Activated effector memory CD4-positive, alpha-beta T cell treated with Interleukin-2 at 50 U/mL for 16 hours (primary cell): ENCODE measurements at regions not wholly inside any gene's neighbourhood (a gene's known extent, or its start where the extent isn't known, plus 50 kb on each side); places are given as distances from the start of the nearest gene placed in this dataset.

Experiments used
- DNase-seq: peaks from one replicate; pipeline ENCODE4 v3.0.0-alpha.2; 2020

DNA sequence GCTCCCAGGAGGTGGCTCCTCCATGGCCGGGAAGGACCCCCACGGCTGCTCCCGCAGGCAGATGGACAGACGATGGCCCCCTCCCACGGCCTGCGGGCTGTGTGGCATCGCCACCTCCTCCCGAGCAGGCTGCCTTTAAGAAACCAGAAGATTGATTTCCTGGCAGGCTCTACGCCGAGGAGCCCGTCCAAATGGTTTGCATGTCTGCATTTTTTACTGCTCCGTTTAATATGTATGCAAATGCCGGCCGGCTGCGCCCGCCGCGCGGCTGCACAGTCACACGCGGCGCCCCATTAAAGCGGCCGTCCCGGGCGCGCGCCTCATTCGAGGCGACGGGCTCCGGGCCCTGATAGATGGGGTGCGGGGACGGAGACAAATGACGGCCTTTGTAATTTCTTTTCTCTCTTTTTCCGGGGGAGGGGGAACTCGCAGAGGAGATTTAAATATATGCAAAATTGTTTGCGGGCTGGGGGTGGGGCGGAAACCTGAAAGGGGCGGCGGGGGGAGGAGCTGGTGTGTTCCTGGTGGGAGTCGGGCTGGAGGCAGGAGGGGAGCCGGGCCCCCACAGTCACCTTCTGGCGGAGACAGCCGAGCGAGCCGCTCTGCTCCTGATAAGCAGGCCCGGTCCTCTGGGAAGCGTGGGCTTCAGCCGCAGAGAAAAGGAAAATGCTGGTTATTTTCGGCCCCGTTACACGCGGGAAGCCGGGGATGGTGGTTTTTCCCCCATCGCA lies 158.7 kb upstream of the IER5L start:
- peak; percentile 14 for DNase-seq

DNA sequence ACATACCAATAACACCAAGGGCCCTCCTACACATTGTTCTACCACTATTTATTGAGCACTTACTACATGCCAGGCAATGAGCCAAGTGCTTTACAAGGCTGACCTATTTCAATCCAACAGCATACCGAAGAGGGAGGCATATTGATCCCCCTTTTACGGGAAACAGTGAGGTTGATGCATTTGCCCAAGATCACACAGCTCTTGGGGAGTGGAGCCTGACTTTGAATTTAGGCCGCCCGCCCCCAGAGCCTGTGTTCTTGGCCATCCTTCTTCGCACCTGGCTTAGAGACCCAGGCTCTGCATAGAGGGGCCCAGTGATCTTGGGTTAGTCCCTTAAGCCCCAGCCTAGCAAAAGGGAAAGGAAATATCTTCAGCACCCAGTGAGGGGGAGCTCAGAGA lies 158.1 kb upstream of the IER5L start:
- DNase-seq: no peak

DNA sequence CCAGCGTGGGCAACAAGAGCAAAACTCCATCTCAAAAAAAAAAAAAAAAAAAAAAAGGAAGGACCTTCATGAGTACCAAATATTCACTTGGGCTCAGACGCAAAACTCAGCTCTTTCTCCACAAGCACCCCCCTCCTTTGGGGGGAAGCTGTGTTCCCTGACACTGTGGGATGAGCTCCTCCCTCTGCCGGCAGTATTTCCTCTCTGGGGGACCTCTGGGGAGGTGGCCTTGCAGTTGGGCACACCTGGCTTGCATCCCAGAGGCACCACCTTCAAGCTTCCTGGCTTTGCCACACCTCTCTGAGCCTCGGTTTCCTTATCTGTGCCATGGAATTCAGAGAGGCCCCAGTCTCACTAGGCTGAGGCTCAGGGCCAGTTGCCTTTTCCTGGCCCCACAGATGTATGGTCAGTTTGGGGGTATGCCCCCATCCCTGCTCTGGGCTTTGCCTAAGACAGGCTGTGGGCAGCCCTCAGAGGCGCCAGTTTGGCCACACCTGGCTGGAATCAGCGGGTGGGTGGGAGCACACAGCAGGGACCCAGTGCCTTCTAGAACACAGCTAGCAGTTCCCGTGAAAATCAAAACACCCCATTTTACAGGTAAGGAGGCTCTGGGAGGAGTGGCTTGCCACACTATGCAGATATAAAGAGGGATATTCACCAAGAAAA lies 157.5 kb upstream of the IER5L start:
- DNase-seq: no peak

DNA sequence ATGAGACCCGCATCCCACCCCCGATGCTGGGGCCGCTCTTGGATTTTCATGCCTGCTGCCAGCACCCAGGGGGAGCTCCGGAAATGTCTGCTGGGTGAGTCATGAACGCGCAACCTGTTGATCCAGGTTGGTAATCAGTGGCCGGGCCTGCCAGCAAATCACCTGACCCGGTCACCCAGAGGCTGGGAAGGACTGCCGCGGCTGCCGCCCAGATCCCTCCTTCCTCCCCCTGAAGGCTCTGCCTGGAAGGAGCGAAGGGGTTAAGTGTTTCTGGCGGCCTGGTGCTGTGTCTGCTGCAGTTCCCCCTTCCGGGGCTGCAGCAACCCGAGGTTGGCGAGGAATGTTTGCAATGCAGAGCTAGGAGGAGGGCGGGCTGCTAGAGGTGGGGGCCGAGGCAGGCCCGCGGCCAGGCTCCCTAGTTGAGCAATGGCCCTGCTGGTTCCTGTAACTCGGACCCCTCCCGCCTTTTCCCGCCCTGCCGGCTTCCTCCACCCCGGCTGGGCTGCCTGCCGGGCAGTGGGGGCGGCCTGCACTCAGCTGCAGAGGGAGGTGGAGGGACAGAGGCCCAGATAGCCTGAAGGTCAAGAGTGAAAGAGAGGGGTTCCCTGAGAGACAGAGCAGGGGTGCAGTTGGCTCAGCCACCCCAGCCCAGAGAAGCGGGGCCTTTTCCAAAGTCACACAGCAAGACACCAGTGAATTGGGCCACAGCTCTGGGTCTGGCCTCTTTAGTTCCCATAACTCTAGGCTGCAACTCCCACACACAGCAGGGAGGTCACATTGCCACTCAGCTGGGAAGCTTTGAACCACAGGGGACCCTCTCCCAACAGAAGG lies 156.3 kb upstream of the IER5L start:
- no peak for DNase-seq

DNA sequence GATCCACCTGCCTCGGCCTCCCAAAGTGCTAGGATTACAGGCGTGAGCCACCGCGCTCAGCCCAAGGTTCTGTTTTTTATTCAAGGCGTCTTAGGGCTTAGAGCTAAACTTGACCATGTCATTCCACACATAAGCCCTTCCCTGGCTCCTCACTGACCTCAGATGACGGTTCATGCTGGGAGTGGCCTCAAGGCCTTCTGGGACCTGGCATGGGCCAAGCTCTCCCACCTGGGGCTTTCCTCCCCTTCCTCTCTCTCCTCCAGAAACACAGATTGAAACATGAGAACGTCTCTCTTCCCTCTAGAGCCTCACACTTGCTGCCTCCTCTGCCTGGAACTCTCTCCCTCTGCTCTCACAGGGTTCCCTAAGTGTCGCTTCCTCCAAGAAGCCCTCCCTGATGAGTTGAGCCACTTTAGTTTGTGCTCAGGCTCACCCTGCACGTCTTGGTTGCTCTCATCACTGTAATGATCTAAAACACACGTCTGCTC lies 155.6 kb upstream of the IER5L start:
- DNase-seq: no peak

DNA sequence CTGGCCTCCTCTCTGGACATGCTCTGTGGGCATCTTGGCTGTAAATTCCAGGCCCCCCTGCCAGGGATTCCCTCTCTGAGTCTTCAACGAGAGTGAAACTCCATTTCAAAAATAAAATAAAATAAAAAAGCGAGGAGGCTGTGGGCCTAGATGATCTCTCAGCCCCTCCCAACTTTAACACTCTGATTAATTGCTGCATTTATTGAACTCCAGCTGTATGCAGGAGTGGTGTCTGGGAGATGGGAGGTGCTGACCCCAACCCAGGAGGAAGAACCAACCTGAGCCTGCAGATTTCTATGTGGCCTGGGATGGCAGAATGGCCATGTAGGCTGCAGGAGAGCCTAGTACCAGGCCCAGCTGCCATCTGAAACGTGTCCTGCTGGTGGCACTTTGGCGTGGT lies 154.5 kb upstream of the IER5L start:
- no peak for DNase-seq

DNA sequence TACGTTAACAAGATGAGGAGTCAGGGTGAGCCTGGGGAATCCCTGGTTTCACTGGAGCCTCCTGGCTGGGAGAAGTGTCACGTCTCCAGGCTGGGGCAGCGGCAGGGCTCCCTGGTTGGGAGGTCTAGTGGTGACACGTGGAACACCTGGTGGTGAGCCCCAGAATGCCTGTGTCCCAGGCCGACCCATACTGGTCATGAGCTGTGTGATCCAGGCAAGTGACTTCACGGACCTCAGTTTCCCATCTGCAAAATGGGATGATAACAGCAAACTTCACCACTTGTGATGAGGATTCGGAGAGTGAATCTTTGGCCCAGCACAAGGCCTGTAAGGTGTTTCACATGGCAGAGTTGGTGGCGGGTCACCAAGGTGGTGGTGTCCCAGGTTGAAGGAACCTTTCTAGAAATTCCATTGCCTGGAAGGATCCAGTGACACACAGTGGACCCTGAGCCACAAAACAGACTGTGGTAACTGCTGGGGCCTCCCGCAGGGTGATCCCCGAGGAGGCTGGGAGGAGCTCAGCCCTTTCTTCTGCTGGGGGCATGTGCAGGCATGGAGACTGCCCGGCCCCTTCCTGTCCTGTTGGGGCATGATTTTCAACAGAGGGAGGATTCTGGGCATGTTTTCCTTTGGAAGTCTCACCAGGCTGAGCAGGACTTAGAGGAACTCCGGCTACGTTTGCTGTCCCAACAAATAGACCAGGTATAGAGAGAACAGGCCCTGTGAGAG lies 153.9 kb upstream of the IER5L start:
- DNase-seq: no peak

DNA sequence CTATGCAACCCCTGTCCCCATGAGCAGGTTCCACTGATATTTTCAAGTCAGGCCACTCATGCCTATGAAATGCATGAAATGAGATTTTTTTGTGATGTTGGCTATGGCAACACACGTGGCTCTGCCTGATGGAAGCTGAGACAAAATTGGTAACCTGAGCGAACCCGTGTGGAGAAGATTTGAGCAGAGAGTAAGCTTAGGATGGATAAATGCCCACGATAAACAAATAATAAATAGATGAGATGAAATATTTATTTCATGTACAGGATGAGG lies 153.4 kb upstream of the IER5L start:
- DNase-seq: no peak

DNA sequence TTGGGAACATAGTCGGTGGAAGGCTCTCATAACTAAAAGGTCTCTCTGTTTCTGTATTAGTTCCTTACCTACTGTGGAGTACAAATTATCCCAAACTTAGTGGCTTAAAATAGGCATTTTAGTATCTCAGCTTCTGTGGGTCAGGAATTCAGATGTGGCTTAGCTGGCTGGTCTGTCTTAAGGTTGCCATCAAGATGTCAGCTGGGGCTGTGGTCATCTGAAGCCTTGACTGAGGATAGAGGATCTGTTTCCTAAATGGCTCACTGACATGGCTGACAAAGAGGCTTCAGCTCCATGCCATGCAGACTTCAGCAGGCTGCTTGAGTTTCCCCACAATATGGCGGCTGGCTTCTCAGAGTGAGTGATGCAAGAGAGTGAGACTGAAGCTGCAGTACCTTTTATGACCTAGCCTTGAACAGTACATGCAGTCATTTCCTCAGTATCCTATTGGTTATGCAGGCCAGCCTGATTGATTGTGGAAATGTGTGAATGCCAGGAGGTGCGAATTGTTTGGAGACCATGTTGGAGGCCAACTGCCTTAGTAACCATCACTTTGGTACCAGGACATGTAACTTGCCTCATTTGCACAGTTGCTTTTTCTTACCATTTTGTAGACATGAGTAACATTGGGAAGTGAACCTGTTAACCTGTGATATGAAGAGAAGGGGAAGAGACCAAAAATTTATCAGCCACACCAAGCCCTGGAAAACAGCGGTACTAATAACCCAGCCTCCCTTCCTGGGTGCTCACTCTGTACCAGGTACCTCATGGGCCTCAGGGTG lies 152.8 kb upstream of the IER5L start:
- DNase-seq: no peak

DNA sequence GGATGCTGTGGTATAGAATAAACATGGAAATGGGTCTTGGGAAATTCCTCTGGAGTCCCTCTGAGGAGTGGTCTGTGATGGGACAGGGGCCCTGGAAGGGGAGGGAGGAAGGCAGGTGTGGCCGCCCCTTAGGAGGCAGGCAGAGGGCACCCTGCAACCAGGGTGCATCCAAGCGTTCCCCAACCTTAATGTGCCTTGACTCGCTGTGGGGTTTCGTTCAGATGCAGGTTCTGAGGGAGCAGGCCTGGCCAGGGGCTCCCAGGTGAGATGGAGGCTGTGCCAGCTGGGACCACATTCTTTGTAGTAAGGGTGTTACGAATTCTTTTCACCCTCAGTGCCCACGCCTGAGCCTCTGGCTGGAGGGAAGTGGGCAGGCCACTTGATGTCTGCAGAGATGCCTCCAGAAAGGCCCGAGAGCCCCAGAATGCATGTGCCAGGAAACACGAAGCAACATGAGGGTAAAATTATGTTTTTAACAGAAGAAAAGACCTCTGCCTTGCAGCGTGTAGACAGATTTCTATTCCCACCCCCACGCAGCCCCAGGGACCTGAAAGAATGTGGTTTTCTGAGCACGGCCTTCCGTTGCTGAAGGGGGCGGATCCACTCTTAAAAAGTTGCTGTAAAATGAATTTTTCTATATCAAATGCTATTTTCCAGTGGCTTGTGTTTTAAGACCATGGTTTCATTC lies 150.4 kb upstream of the IER5L start:
- DNase-seq: no peak

DNA sequence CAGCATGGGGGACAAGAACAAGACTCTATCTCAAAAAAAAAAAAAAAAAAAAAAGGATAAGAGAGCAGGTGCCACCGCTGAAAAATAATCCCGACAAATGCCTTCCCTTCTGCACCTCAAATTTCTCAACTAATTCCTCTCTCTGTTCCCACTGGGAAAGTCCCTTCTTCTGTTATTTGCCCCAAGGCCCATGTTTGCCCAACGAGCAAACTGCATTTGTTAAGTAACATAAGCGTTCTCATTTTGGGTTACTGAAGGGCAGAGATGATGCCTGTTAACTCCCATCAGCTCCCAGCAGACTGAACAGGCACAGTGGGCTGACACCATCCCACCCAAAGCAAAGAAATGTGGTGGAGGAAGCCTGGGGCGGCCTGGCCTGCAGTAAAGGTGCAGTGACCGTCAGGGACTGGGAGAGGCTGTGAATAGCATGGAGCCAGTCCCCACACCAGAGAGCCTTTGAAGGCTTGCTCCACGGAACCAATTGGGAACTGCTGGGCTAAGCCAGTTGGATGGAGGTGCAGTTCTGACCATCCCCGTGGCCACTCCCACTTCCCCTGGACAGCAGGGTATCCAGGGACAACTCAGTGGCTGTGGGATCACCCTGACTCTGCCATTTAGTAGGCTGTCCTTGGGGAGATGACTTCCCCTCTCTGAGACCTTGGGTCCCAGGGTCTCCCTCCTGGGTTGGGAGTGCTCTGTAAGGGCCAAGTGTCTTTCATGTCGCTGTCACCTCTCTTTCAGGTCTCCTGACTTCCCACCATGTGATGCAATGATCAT lies 149.7 kb upstream of the IER5L start:
- no peak for DNase-seq

DNA sequence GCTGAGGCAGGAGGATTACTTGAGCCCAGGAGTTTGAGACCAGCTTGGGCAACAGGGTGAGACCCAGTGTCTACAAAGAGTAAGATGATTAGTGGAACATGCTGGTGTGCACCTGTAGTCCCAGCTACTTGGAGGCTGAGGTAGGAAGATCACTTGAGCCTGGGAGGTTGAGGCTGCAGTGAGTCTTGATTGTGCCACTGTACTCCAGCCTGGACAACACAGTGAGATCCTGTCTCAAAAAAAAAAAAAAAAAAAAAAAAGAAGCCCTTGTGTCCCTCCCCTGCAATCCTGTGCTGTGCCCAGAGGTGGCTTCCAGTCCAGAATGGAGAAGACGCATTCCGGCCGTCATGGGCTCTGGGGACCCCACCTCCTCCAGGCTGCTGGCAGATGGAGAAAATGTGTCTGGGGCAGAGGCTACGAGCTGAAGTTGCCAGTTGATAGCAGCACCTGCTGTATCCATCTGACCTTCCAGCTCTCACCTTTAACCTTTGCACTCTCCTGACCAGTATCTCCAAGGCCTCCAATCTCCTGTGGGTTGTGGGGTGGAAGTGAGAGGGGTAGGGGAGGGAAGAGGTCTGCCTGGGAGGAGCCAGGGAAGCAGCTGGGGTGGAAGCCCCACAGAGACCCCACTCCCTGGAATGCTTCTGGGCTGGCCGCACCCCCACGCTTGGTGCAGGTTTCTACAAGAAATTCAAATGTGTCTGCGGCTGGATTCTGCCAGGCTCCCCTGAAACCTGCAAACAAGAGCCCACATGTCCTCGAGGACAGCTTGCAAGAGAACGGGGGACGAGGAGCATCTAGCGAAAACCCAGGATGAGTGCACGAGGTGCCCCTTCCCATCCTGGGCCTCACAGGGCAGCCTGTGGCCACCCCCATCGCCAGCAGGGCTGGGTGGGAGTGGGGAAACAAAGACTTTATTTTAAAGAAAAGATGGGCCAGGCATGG lies 148.3 kb upstream of the IER5L start:
- DNase-seq: no peak

DNA sequence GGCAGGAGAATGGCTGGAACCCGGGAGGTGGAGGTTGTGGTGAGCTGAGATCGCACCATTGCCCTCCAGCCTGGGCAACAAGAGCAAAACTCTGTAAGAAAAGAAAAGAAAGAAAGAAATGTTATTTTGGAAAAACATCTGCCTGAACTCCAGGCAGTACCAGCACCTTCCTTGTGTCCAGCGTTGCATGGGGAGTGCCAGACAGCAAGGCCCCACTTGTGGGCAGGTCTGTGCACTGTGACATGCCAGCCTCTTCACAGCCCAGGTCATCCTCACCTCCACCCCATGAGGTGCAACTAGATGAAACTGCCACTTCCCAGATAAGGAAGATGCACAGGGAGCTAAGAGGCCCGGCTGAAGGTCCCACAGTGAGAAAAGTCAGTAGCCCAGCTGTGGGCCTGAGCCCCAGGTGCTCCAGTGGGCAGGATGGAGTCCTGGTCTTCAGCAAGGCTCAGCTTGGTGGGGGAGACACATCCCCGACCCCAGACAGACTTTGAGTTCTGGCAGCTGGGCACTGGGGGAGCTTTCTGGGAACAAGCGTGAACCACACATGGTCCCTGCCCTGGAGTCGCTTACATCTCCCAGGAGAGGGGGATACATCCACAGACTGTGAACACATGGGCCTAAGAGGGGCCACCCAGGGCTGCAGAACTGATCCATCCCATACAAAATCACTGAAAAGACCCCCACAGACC lies 146.9 kb upstream of the IER5L start:
- no peak for DNase-seq

DNA sequence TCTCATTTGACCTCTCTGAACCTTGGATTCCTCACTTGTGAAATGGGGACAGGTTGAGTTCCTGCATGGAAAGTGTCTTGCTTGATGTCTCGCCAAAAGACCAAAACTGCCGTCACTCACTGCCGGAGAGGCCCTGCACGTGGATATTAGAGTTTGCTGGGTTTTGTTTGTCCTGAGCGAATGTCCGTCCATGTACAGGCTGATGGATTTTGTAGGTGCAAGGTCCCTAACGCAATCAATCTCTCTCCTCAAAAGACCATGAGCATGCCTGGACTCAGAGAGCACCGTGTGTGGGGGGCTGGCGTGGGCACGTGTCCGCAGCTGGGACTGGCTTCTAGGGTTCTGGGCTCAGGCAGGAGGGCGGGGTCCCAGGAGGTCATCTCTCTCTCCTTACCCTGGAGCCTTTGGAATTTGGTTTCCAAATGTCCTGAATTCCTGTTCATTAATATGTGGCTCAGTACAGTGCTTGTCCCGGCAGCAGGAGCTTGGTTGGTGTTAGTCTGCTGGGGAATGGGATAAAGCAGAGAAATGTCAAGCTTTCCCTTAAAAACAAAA lies 146.0 kb upstream of the IER5L start:
- DNase-seq: no peak

DNA sequence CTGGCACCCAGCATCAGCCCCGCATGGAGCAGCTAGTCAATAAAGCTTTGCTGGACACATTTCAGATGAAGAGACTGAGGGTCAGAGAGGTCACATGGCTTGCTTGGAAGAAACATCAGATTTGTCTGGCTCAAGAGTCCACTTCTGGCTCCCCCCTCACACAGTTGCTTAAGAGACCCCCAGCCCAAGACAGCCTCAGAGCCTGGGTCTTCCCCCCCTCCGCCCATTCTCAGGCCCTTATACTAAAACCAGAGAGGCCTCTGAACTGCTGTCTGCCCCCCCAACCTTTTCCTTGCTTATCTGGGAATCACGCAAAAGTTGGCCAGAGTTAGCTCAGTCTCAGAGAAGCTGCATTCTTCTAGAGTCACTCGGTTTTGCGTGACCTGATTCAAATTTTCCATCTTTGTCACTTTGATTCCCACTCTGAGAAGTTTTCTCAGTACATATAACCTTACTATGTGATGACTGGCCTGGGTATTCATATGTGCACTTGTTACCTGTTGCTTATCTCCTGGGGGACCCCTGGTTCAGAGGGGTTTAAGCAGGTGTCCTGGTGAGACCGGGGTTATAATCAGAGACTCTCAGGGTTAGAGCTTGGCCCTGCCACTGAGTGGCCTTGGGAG lies 145.4 kb upstream of the IER5L start:
- DNase-seq: no peak

DNA sequence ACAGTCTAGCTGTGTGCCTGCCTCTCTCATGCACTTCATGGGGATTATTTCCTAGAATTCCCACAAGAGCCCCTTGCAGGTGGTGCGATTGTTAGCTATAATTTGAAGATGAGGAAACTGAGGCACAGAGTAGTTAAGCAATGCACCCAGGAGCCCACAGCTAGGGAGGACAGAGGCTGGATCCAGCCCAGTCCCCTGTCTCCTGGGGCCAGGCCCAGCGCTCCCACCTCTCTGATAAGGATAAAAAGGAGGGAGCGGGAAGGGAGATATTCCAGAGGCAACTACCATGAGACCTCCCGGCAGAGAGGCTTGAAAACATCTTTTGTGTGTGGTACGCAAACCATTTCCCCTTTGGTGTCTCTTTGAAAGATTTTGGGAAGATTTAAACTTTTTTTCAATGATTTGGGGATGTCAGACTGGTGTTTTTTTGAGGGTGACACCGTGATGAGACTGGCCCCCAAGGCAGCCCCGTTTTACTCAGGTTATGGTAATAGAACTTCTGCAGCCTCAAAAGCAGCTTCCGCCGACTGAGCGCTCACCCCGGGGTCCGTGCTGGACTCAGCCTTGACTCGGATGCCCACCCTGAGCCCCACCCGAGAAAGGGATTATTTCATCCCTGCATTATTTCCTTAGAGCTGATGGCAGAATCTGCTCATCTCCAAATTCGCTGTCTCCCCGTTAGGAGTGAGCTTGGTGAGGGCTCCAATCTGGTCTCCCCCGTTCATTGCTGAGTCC lies 144.7 kb upstream of the IER5L start:
- DNase-seq: no peak

DNA sequence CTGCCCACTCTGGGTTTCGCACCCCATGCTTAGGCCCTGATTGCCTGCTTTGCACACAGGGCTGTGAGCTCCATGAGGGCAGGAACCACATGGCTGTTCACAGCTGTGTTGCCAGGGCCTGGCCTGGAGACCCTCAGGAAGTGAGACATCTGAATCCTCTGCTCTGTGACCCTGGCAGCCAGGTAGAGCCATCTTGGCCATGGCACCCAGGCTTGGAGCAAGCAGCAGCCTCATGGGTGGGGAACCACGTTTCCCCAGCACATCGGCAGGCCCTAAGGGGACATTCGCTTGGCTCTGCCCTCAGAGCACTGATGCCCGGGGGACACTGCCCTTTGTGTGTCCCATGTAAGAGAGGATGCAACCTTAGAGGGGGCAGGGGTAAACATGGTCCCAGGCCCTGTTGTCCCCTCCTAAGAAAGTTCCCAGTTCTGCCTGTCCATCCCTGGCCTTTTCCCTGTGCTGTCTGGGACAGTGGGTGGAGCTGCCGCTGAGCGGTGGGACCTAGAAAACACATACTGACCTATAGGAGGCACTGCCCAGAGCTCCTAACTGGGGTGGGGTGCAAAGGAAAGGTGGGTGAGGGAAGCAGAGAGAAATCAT lies 144.1 kb upstream of the IER5L start:
- DNase-seq: no peak
